Endothelial cell (in vitro differentiated cells): ENCODE measurements at regions not wholly inside any gene's neighbourhood (a gene's known extent, or its start where the extent isn't known, plus 50 kb on each side); places are given as distances from the start of the nearest gene placed in this dataset.

Experiments
- DNase-seq: peaks from one replicate; pipeline ENCODE4 v3.0.0; 2021; ENCODE audit warnings: low spot score
- H3K27ac Mint-ChIP-seq: one replicate; pipeline ENCODE4 v1.8.0; 2021; ENCODE audit warnings: mixed read lengths, inconsistent platforms; ENCODE audit not compliant: unreplicated experiment
- H3K27me3 Mint-ChIP-seq: one replicate; pipeline ENCODE4 v1.8.0; 2021; ENCODE audit warnings: mild to moderate bottlenecking, moderate library complexity, mixed read lengths, inconsistent platforms; ENCODE audit not compliant: unreplicated experiment
- H3K36me3 Mint-ChIP-seq: one replicate; pipeline ENCODE4 v1.8.0; 2021; ENCODE audit warnings: mild to moderate bottlenecking, low read depth, mixed read lengths, inconsistent platforms; ENCODE audit not compliant: unreplicated experiment
- H3K4me1 Mint-ChIP-seq: one replicate; pipeline ENCODE4 v1.8.0; 2021; ENCODE audit warnings: mild to moderate bottlenecking, mixed read lengths, inconsistent platforms; ENCODE audit not compliant: unreplicated experiment
- H3K4me3 Mint-ChIP-seq: one replicate; pipeline ENCODE4 v1.8.0; 2021; ENCODE audit warnings: mild to moderate bottlenecking, mixed read lengths, inconsistent platforms; ENCODE audit not compliant: unreplicated experiment
- H3K9me3 Mint-ChIP-seq: one replicate; pipeline ENCODE4 v1.8.0; 2021; ENCODE audit warnings: mixed read lengths, inconsistent platforms; ENCODE audit not compliant: unreplicated experiment
- CTCF ChIP-seq: fragments of 200-600 bp; sonication (generic); IDR thresholded peaks from one replicate; pipeline ENCODE4 v1.5.0; 2021; ENCODE audit warnings: antibody characterized with exemption; ENCODE audit not compliant: unreplicated experiment

DNA sequence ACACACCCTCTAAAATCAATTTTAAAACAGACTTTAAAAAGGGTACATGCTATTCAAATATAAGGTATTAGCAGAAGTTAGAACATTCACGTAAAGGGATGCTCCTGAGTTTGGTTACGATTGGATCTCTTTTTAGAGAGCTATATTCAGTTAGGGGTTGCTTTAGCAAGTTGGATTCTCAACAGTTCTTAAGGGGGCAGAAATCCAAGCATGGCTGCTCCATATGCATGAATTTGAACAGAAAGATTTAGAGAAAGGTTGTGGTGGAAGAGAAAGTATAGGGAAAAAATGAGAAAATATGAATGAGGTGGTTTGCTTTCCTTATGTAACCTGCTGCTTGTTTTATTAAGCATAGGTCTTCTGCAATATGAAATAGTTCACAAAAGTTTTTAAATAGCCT, 855.1 kb downstream of the SORCS1 start:
- no peak for DNase-seq
- no peak for TF ChIP-seq CTCF
- no peak overlapping the region for H3K4me3 Mint-ChIP-seq
- H3K9me3 Mint-ChIP-seq: no peaks in the 10 kb centered on the region
- H3K4me1 Mint-ChIP-seq: no peaks in the 10 kb centered on the region
- H3K27me3 Mint-ChIP-seq: no peaks in the 10 kb centered on the region
- H3K36me3 Mint-ChIP-seq: no peaks in the 10 kb centered on the region
- no peak overlapping the region for H3K27ac Mint-ChIP-seq

DNA sequence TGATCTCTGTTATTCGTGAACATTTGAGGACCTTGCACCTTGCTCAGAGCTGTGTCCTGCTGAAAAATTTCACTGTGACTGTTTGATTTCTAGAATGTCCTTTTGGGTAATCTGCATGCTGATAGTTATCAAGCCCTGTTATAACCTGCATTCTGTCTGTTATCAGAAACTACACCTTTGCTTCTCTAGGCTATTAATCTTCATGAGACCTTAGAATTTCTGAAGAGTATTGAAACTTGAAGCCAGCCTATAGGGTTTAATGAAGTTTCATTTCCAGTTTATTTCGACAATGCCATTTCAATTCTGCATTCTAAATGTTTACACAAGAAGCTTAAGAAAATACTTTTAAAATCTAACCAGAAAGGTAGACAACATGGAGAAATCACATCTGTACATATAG, 856.2 kb downstream of the SORCS1 start:
- Mint-ChIP-seq H3K9me3 (no peaks in the 10 kb centered on the region), H3K36me3 (no peaks in the 10 kb centered on the region), H3K4me1 (no peaks in the 10 kb centered on the region), H3K27me3 (no peaks in the 10 kb centered on the region), H3K27ac (no peak overlapping the region), H3K4me3 (no peak overlapping the region)
- DNase-seq: no peak
- no peak for TF ChIP-seq CTCF

GRCh38 chr10:106304056-106304455, 860.5 kb downstream of the SORCS1 start:
- no peaks in the 10 kb centered on the region for H3K36me3 Mint-ChIP-seq
- H3K4me1 Mint-ChIP-seq: no peaks in the 10 kb centered on the region
- H3K27ac Mint-ChIP-seq: no peak overlapping the region
- H3K9me3 Mint-ChIP-seq: no peaks in the 10 kb centered on the region
- no peak for TF ChIP-seq CTCF
- H3K27me3 Mint-ChIP-seq: no peaks in the 10 kb centered on the region
- DNase-seq: no peak
- no peak overlapping the region for H3K4me3 Mint-ChIP-seq

GRCh38 chr10:106302961-106303360, 861.5 kb downstream of the SORCS1 start:
- H3K27me3 Mint-ChIP-seq: no peaks in the 10 kb centered on the region
- no peak overlapping the region for H3K4me3 Mint-ChIP-seq
- no peak for TF ChIP-seq CTCF
- H3K4me1 Mint-ChIP-seq: no peaks in the 10 kb centered on the region
- no peaks in the 10 kb centered on the region for H3K36me3 Mint-ChIP-seq
- H3K9me3 Mint-ChIP-seq: no peaks in the 10 kb centered on the region
- H3K27ac Mint-ChIP-seq: no peak overlapping the region
- DNase-seq: no peak

DNA sequence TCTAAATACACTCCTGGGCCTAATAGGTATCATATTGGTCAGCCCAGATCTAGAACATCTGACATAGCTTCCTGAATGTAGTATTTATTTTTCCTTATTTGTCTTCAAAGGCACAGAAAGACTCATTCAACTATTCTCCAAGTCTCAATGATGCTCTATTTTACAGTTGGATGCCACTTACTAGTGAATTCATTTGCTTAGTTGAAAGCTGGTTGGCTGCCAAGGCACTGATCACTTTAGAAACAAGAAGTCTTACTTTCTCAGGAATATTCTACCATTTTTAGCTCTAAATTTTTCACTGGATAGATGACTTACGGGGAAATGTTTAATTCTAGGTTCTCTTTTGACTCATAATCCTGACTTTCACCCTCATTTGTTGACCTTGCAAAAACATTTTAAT, 863.4 kb downstream of the SORCS1 start:
- no peak for DNase-seq
- Mint-ChIP-seq H3K4me3 (no peak overlapping the region), H3K9me3 (no peaks in the 10 kb centered on the region), H3K4me1 (no peaks in the 10 kb centered on the region), H3K27ac (no peak overlapping the region), H3K36me3 (no peaks in the 10 kb centered on the region), H3K27me3 (no peaks in the 10 kb centered on the region)
- TF ChIP-seq CTCF: no peak
